ENCODE measurements at regions not wholly inside any gene's neighbourhood (a gene's known extent, or its start where the extent isn't known, plus 50 kb on each side); places are given as distances from the start of the nearest gene placed in this dataset.

DNA sequence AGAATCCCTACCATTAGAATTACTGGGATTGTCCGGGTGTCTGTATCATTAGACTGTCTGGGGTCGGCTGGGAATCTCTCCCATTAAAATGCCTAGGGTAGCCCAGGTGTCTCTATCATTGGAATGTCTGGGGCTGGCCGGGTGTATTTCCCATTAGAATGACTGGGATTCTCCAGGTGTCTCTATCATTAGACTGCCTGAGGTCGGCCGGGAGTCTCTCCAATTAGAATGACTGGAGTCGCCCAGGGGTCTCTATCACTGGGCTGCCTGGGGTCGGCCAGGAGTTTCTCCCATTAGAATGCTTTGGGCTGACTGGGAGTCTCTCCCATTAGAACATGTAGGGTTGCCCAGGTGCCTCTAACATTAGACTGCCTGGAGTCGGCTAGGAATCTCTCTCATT is 1560.7 kb downstream of the UQCRFS1 start:
- TF ChIP-seq ZBTB7A (IDR thresholded peaks at IDR 0.05; ENCODE audit: low read depth) (no peak), TAF1 (IDR thresholded peaks at IDR 0.05; ENCODE audit: low read depth) (no peak), CEBPB (IDR thresholded peaks at IDR 0.05) (no peak), RAD21 (IDR thresholded peaks at IDR 0.05; ENCODE audit: low read depth) (no peak), YY1 (IDR thresholded peaks at IDR 0.05; ENCODE audit: low read depth) (no peak), EP300 (IDR thresholded peaks at IDR 0.05; ENCODE audit: borderline replicate concordance) (no peak), FOXM1 (IDR thresholded peaks at IDR 0.05; ENCODE audit: borderline replicate concordance, low read depth) (no peak), TEAD4 (IDR thresholded peaks at IDR 0.05) (no peak), EGR1 (IDR thresholded peaks at IDR 0.05) (no peak), CREB1 (IDR thresholded peaks at IDR 0.05; ENCODE audit: low read depth) (no peak), TCF12 (IDR thresholded peaks at IDR 0.05; ENCODE audit: low read depth) (no peak), NFIC (IDR thresholded peaks at IDR 0.05) (no peak)
- TF ChIP-seq, protein P1, sequence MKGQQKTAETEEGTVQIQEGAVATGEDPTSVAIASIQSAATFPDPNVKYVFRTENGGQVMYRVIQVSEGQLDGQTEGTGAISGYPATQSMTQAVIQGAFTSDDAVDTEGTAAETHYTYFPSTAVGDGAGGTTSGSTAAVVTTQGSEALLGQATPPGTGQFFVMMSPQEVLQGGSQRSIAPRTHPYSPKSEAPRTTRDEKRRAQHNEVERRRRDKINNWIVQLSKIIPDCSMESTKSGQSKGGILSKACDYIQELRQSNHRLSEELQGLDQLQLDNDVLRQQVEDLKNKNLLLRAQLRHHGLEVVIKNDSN (IDR thresholded peaks at IDR 0.05), result no peak
- TF ChIP-seq, protein P2, sequence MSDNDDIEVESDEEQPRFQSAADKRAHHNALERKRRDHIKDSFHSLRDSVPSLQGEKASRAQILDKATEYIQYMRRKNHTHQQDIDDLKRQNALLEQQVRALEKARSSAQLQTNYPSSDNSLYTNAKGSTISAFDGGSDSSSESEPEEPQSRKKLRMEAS (IDR thresholded peaks at IDR 0.05), result no peak
- TF ChIP-seq, protein P3, sequence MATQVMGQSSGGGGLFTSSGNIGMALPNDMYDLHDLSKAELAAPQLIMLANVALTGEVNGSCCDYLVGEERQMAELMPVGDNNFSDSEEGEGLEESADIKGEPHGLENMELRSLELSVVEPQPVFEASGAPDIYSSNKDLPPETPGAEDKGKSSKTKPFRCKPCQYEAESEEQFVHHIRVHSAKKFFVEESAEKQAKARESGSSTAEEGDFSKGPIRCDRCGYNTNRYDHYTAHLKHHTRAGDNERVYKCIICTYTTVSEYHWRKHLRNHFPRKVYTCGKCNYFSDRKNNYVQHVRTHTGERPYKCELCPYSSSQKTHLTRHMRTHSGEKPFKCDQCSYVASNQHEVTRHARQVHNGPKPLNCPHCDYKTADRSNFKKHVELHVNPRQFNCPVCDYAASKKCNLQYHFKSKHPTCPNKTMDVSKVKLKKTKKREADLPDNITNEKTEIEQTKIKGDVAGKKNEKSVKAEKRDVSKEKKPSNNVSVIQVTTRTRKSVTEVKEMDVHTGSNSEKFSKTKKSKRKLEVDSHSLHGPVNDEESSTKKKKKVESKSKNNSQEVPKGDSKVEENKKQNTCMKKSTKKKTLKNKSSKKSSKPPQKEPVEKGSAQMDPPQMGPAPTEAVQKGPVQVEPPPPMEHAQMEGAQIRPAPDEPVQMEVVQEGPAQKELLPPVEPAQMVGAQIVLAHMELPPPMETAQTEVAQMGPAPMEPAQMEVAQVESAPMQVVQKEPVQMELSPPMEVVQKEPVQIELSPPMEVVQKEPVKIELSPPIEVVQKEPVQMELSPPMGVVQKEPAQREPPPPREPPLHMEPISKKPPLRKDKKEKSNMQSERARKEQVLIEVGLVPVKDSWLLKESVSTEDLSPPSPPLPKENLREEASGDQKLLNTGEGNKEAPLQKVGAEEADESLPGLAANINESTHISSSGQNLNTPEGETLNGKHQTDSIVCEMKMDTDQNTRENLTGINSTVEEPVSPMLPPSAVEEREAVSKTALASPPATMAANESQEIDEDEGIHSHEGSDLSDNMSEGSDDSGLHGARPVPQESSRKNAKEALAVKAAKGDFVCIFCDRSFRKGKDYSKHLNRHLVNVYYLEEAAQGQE (IDR thresholded peaks at IDR 0.05; ENCODE audit: low read depth), result no peak

DNA sequence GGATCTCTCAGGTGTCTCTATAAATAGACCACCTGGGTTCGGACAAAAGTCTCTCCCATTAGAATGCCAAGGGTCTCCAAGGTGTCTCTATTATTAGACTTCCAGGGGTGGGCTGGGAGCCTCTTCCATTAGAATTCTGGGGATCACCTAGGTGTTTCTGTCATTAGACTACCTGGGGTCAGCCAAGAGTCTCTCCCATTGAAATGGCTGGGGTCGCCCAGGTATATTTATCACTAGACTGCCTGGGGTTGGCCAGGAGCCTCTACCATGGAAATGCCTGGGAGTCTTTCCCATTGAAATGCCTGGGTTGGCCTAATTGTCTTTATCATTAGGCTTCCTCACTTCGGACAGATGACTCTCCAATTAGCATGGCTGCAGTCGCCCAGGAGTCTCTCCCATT is 1565.5 kb downstream of the UQCRFS1 start:
- TF ChIP-seq TAF1 (IDR thresholded peaks at IDR 0.05; ENCODE audit: low read depth) (no peak), TEAD4 (IDR thresholded peaks at IDR 0.05) (no peak), NFIC (IDR thresholded peaks at IDR 0.05) (no peak), TCF12 (IDR thresholded peaks at IDR 0.05; ENCODE audit: low read depth) (no peak), EGR1 (IDR thresholded peaks at IDR 0.05) (no peak), ZBTB7A (IDR thresholded peaks at IDR 0.05; ENCODE audit: low read depth) (no peak), YY1 (IDR thresholded peaks at IDR 0.05; ENCODE audit: low read depth) (no peak), EP300 (IDR thresholded peaks at IDR 0.05; ENCODE audit: borderline replicate concordance) (no peak), FOXM1 (IDR thresholded peaks at IDR 0.05; ENCODE audit: borderline replicate concordance, low read depth) (no peak), CEBPB (IDR thresholded peaks at IDR 0.05) (no peak), RAD21 (IDR thresholded peaks at IDR 0.05; ENCODE audit: low read depth) (no peak), CREB1 (IDR thresholded peaks at IDR 0.05; ENCODE audit: low read depth) (no peak)
- TF ChIP-seq, protein P2 (IDR thresholded peaks at IDR 0.05), result no peak
- TF ChIP-seq, protein P3 (IDR thresholded peaks at IDR 0.05; ENCODE audit: low read depth), result no peak
- TF ChIP-seq, protein P1 (IDR thresholded peaks at IDR 0.05), result no peak

DNA sequence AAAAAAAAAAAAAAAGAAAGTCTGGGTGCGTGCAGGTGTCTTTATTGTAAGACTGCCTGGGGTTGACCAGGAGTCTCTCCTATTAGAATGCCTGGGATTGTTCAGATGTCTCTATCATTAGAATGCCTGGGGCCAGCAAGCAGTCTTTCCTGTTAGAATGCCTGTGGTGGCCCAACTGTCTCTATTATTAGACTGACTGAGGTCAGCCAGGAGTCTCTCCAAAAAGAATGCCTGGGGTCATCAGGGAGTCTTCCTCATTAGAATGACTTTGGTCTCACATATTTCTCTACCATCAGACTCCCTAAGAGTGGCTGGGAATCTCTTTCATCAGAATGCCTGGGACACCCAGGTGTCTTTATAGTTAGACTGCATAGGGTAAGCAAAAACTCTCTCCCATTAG is 1577.5 kb downstream of the UQCRFS1 start:
- TF ChIP-seq TAF1 (IDR thresholded peaks at IDR 0.05; ENCODE audit: low read depth) (no peak), EP300 (IDR thresholded peaks at IDR 0.05; ENCODE audit: borderline replicate concordance) (no peak)

DNA sequence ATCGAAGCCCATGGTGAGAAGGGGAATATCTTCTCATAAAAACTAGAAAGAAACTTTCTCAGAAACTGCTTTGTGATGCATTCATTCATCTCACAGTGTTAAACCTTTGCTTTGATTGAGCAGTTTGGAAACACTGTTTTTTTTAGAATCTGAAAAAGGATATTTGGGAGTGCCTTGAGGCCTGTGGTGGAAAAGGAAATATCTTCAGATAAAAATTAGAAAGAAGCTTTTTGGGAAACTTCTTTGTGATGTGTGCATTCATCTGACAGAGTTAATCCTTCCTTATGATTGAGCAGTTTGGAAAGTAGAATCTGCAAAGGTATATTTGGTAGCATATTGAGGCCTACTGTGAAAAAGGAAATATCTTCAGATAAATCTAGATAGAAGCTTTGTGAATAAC is 1594.9 kb downstream of the UQCRFS1 start:
- TF ChIP-seq YY1 (IDR thresholded peaks at IDR 0.05; ENCODE audit: low read depth), result no peak
- no peak for TF ChIP-seq TCF12 (IDR thresholded peaks at IDR 0.05; ENCODE audit: low read depth)
- TF ChIP-seq NFIC (IDR thresholded peaks at IDR 0.05), result no peak
- TF ChIP-seq FOXM1 (IDR thresholded peaks at IDR 0.05; ENCODE audit: borderline replicate concordance, low read depth), result no peak

DNA sequence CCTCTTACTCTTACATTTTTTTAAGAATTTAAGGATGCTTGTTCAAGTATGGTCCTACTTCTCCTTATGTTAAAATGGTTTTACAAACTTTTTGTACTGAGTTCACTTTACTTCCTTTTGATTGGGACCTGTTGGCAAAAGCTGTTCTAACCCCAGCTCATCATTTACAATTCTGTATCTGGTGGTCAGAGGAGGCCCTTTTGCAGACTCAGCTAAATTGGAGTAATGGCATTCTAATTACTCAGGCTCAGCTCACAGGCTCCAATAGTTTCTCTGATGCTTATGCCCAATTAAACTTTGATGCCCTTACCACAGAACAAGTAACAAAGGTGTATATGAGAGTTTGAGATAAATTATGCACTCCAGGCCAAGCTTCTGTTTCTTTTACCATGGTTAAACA is 1632.0 kb downstream of the UQCRFS1 start:
- no peak for TF ChIP-seq CEBPB (IDR thresholded peaks at IDR 0.05)
- TF ChIP-seq, protein P3 (IDR thresholded peaks at IDR 0.05; ENCODE audit: low read depth), result no peak
- no peak for TF ChIP-seq YY1 (IDR thresholded peaks at IDR 0.05; ENCODE audit: low read depth)
- TF ChIP-seq CREB1 (IDR thresholded peaks at IDR 0.05; ENCODE audit: low read depth), result no peak
- TF ChIP-seq EGR1 (IDR thresholded peaks at IDR 0.05), result no peak
- TF ChIP-seq EP300 (IDR thresholded peaks at IDR 0.05; ENCODE audit: borderline replicate concordance), result no peak
- no peak for TF ChIP-seq FOXM1 (IDR thresholded peaks at IDR 0.05; ENCODE audit: borderline replicate concordance, low read depth)
- no peak for TF ChIP-seq TCF12 (IDR thresholded peaks at IDR 0.05; ENCODE audit: low read depth)
- TF ChIP-seq TEAD4 (IDR thresholded peaks at IDR 0.05), result no peak
- no peak for TF ChIP-seq RAD21 (IDR thresholded peaks at IDR 0.05; ENCODE audit: low read depth)

Data from Ishikawa (cell line).